Spleen (tissue), 7 donors: ENCODE measurements at regions not wholly inside any gene's neighbourhood (a gene's known extent, or its start where the extent isn't known, plus 50 kb on each side); places are given as distances from the start of the nearest gene placed in this dataset.

ENCODE experiments used
- CTCF ChIP-seq, 11 experiments: fragments of 200-600 bp in 7 of 11; fragments of 450-650 bp in 4 of 11; sonication (generic) in 4 of 11; IDR thresholded peaks in 8 of 11; conservative IDR thresholded peaks in 3 of 11; 1 replicate in 7 of 11; 2 replicates in 4 of 11; pipeline versions ENCODE4 v1.4.0 to v1.8.0; 2016 to 2021; ENCODE audit warnings: antibody characterized with exemption in 11 of 11, inconsistent platforms in 4 of 11, mild to moderate bottlenecking in 1 of 11
- POLR2A ChIP-seq, 3 donors: fragments of 450-650 bp; IDR thresholded peaks; one replicate each; pipeline ENCODE4 v1.5.1; 2017; ENCODE audit warnings: antibody characterized with exemption in 3 of 3, mild to moderate bottlenecking in 1 of 3
- POLR2AphosphoS5 ChIP-seq, 3 donors: sonication (generic); formaldehyde crosslinking; IDR thresholded peaks; one replicate each; pipeline ENCODE4 v1.5.1; 2017; ENCODE audit warnings: antibody characterized with exemption in 3 of 3
- donor health status: DM: no; HTN: no; CAD: no; lungs with moderate emphysema.
- donor health status: DM: no; HTN: no; CAD: no.
- donor health status: DM: no; HTN: no; CAD: no.

- TF ChIP-seq POLR2A (IDR thresholded peaks at IDR 0.05) (no peak), CTCF (IDR thresholded peaks at IDR 0.05 in 8 of 11, conservative IDR thresholded peaks at IDR 0.05 in 3 of 11) (peak in 10 of 11 experiments; percentile 9 to 78 (median 52)), POLR2AphosphoS5 (IDR thresholded peaks at IDR 0.05) (peak in 1 of 3 donors; percentile 51)
Observed at GRCh38 chr9:110058304-110058953, 149.5 kb downstream of the C9orf152 start.
